WTC11 (cell line): ENCODE measurements at regions not wholly inside any gene's neighbourhood (a gene's known extent, or its start where the extent isn't known, plus 50 kb on each side); places are given as distances from the start of the nearest gene placed in this dataset.

ENCODE experiments used
- FOXJ3 ChIP-seq: sonication (generic); formaldehyde crosslinking; IDR thresholded peaks from 2 replicates; pipeline ENCODE4 v1.9.0; 2021; ENCODE audit warnings: missing genetic modification reagents, mild to moderate bottlenecking, borderline replicate concordance
- ZBTB21 ChIP-seq: sonication (generic); formaldehyde crosslinking; IDR thresholded peaks from 2 replicates; pipeline ENCODE4 v1.8.1; 2023; ENCODE audit warnings: mild to moderate bottlenecking, missing genetic modification reagents, borderline replicate concordance
- ZNF396 ChIP-seq: fragments of 250-450 bp; sonication (Bioruptor Pico); IDR thresholded peaks from 2 replicates; pipeline ENCODE4 v1.8.0; 2021; ENCODE audit warnings: mild to moderate bottlenecking, moderate library complexity, borderline replicate concordance
- ZNF671 ChIP-seq: fragments of 250-450 bp; sonication (Bioruptor Pico); IDR thresholded peaks from 2 replicates; pipeline ENCODE4 v1.8.0; 2021; ENCODE audit warnings: mild to moderate bottlenecking
- TF ChIP-seq, protein P1 (sequence below): fragments of 200-600 bp; IDR thresholded peaks from 2 replicates; pipeline ENCODE4 v1.8.0; 2022; ENCODE audit warnings: antibody characterized with exemption

DNA sequence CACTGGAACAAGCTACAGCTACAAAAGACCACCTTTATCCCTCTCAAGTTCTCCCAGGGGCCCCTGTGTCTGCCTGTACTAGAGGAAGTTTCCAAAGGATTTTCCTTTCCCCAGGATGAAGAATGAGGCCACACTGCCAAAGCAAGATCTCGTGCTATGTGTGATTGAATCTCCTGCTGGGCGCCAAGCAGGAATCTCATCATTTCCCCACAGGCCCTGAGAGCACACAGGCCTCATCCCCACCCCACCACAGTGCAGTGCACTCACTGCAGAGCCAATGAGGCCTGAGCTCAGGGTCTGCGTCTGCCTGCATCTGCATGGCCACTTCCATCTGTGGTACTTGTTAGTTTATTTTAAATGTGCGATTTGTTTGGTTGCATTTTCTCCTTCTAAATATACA lies 387.4 kb upstream of the ASIC2 start:
- no peak for TF ChIP-seq FOXJ3
- TF ChIP-seq, protein P1, sequence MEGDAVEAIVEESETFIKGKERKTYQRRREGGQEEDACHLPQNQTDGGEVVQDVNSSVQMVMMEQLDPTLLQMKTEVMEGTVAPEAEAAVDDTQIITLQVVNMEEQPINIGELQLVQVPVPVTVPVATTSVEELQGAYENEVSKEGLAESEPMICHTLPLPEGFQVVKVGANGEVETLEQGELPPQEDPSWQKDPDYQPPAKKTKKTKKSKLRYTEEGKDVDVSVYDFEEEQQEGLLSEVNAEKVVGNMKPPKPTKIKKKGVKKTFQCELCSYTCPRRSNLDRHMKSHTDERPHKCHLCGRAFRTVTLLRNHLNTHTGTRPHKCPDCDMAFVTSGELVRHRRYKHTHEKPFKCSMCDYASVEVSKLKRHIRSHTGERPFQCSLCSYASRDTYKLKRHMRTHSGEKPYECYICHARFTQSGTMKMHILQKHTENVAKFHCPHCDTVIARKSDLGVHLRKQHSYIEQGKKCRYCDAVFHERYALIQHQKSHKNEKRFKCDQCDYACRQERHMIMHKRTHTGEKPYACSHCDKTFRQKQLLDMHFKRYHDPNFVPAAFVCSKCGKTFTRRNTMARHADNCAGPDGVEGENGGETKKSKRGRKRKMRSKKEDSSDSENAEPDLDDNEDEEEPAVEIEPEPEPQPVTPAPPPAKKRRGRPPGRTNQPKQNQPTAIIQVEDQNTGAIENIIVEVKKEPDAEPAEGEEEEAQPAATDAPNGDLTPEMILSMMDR, result no peak
- no peak for TF ChIP-seq ZBTB21 (CRISPR knock-in tag)
- TF ChIP-seq ZNF396 (CRISPR knock-in tag), result no peak
- TF ChIP-seq ZNF671 (CRISPR knock-in tag), result no peak
